Stimulated activated naive CD8-positive, alpha-beta T cell treated with anti-CD3 and anti-CD28 coated beads, Interleukin-15, Interleukin-2, amounts not matched to agents 100 ng/mL and 50 ng/mL, for 24 hours (primary cell): ENCODE measurements at regions not wholly inside any gene's neighbourhood (a gene's known extent, or its start where the extent isn't known, plus 50 kb on each side); places are given as distances from the start of the nearest gene placed in this dataset.
"Not testable (repeated sequence)": the region's sequence is repeated elsewhere in the genome, so short reads cannot be mapped to it uniquely, and the experiment has no call there.

Source experiments
- H3K27ac Mint-ChIP-seq: one replicate; pipeline ENCODE4 v1.8.0; 2021; ENCODE audit warnings: mild to moderate bottlenecking, mixed read lengths
- H3K27me3 Mint-ChIP-seq: one replicate; pipeline ENCODE4 v1.8.0; 2021; ENCODE audit warnings: mixed read lengths
- H3K36me3 Mint-ChIP-seq: one replicate; pipeline ENCODE4 v1.8.0; 2021; ENCODE audit warnings: low read depth, mixed read lengths
- H3K4me1 Mint-ChIP-seq: one replicate; pipeline ENCODE4 v1.8.0; 2021; ENCODE audit warnings: low read depth, mixed read lengths
- H3K4me3 Mint-ChIP-seq: one replicate; pipeline ENCODE4 v1.8.0; 2021; ENCODE audit warnings: mild to moderate bottlenecking, mixed read lengths
- H3K9me3 Mint-ChIP-seq: one replicate; pipeline ENCODE4 v1.8.0; 2021; ENCODE audit warnings: mixed read lengths

- Mint-ChIP-seq H3K27ac (no peak overlapping the region), H3K9me3 (peaks cover 7% of the 10 kb centered on the region), H3K27me3 (no peaks in the 10 kb centered on the region), H3K4me3 (no peak overlapping the region), H3K4me1 (peaks cover 5% of the 10 kb centered on the region), H3K36me3 (peaks cover 9% of the 10 kb centered on the region)
Observed at GRCh38 chr2:144020047-144020446, 499.9 kb downstream of the ZEB2 start.

GRCh38 chr2:144015655-144016245 lies 504.2 kb downstream of the ZEB2 start:
- no peak overlapping the region for H3K4me3 Mint-ChIP-seq
- H3K4me1 Mint-ChIP-seq, result peaks cover 12% of the 10 kb centered on the region

GRCh38 chr2:144015036-144015435 lies 504.9 kb downstream of the ZEB2 start:
- H3K27ac Mint-ChIP-seq, result no peak overlapping the region

More at GRCh38 chr2:144015655-144016245, 504.2 kb downstream of the ZEB2 start:
- Mint-ChIP-seq H3K9me3 (no peaks in the 10 kb centered on the region), H3K36me3 (peaks cover 3% of the 10 kb centered on the region), H3K27me3 (no peaks in the 10 kb centered on the region), H3K27ac (no peak overlapping the region)

GRCh38 chr2:144014103-144014502 lies 505.8 kb downstream of the ZEB2 start:
- H3K36me3 Mint-ChIP-seq, result peaks cover 3% of the 10 kb centered on the region
- H3K9me3 Mint-ChIP-seq, result no peaks in the 10 kb centered on the region
- H3K27ac Mint-ChIP-seq, result no peak overlapping the region
- peaks cover 12% of the 10 kb centered on the region for H3K4me1 Mint-ChIP-seq
- H3K4me3 Mint-ChIP-seq, result no peak overlapping the region
- no peaks in the 10 kb centered on the region for H3K27me3 Mint-ChIP-seq

More at GRCh38 chr2:144015036-144015435, 504.9 kb downstream of the ZEB2 start:
- H3K4me3 Mint-ChIP-seq, result no peak overlapping the region
- peaks cover 3% of the 10 kb centered on the region for H3K36me3 Mint-ChIP-seq
- no peaks in the 10 kb centered on the region for H3K27me3 Mint-ChIP-seq
- H3K9me3 Mint-ChIP-seq, result no peaks in the 10 kb centered on the region
- peaks cover 12% of the 10 kb centered on the region for H3K4me1 Mint-ChIP-seq

GRCh38 chr2:144012304-144012703 lies 507.6 kb downstream of the ZEB2 start:
- peaks cover 17% of the 10 kb centered on the region for H3K36me3 Mint-ChIP-seq
- H3K27me3 Mint-ChIP-seq, result no peaks in the 10 kb centered on the region
- H3K4me3 Mint-ChIP-seq, result no peak overlapping the region
- no peak overlapping the region for H3K27ac Mint-ChIP-seq
- H3K9me3 Mint-ChIP-seq, result no peaks in the 10 kb centered on the region
- peaks cover 12% of the 10 kb centered on the region for H3K4me1 Mint-ChIP-seq

- peaks cover 24% of the 10 kb centered on the region for H3K36me3 Mint-ChIP-seq
- peaks cover 12% of the 10 kb centered on the region for H3K4me1 Mint-ChIP-seq
- H3K4me3 Mint-ChIP-seq, result no peak overlapping the region
- H3K27me3 Mint-ChIP-seq, result no peaks in the 10 kb centered on the region
- H3K9me3 Mint-ChIP-seq, result no peaks in the 10 kb centered on the region
- no peak overlapping the region for H3K27ac Mint-ChIP-seq
Observed at GRCh38 chr2:144011553-144011952, 508.4 kb downstream of the ZEB2 start.

DNA sequence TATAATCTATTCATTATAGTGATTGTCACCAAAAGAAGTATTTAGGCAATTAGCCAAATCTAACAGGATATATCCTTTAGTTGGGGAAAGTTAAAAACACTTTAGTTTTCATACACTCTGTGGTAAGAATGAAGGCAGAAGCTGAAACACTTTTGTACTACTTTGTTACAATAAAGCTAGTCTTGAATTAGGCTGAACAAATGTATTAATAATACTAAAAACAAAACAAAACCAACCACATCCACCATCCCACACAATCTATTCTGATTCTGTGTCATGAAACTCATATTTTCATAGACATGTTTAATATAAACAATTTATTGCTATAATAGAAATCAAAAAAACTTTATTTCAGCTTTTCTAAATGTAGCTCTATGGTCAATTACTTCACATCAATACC lies 508.8 kb downstream of the ZEB2 start:
- Mint-ChIP-seq H3K4me1 (peaks cover 12% of the 10 kb centered on the region), H3K27ac (no peak overlapping the region), H3K36me3 (peaks cover 26% of the 10 kb centered on the region), H3K4me3 (no peak overlapping the region), H3K27me3 (no peaks in the 10 kb centered on the region), H3K9me3 (no peaks in the 10 kb centered on the region)

DNA sequence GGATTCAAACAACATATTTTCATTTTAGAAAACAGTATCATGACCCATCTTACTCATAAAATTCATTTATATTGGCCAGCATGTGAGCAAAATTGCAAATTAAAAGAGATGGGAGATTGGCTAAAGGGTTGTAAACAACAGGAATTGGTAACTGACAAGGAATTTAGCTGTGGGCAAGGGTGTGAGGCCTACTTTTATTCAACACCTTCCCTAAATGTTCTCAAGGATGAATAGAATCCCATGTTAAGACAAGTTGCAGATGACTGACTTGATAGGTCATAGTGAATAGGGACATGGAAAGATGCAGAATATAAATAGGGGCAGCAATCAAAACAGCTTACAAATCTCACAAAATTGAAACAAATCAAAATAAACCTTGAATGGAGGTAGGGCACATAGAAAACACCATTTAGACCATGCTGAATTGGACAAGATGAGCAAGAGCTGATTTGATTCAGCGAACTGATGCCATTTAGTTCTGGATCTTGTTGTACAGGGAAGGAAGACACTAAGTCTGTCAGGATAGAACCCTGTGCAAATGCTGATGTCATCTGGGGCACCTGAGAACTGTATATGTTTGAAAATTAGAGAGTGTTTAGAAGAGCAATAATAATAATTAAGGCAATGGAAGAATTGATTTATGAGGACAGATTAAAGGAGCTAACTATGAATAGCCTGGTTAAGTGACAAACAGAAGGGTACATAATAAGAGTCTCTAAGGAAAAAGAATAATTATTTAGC lies 509.7 kb downstream of the ZEB2 start:
- peaks cover 31% of the 10 kb centered on the region for H3K36me3 Mint-ChIP-seq
- H3K9me3 Mint-ChIP-seq, result no peaks in the 10 kb centered on the region
- no peak overlapping the region for H3K4me3 Mint-ChIP-seq
- no peak overlapping the region for H3K27ac Mint-ChIP-seq
- no peaks in the 10 kb centered on the region for H3K27me3 Mint-ChIP-seq
- H3K4me1 Mint-ChIP-seq, result peaks cover 9% of the 10 kb centered on the region

DNA sequence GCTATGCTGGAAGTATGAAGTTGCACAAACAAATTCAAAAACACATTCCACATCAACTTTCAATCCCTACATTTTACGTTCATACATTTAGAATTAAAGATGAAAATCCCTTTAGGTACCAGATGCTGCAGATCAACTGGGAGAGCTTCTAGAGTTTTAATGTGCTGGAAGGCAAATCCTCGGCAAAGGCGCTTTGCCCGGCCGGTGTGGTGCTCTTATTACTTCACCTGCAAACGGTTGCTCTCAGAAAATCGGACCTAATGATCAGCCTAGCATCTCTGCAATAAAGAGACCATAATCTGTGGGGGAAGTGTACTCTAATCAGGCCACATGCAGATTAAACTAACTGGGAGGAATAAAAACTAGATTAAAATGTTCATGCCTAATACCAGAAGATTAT lies 513.8 kb downstream of the ZEB2 start:
- Mint-ChIP-seq H3K36me3 (peaks cover 36% of the 10 kb centered on the region), H3K27me3 (no peaks in the 10 kb centered on the region), H3K27ac (no peak overlapping the region), H3K4me1 (no peaks in the 10 kb centered on the region), H3K4me3 (no peak overlapping the region), H3K9me3 (no peaks in the 10 kb centered on the region)

GRCh38 chr2:144004742-144005141 lies 515.2 kb downstream of the ZEB2 start:
- Mint-ChIP-seq H3K4me3 (no peak overlapping the region), H3K9me3 (no peaks in the 10 kb centered on the region), H3K36me3 (peaks cover 36% of the 10 kb centered on the region), H3K27ac (no peak overlapping the region), H3K4me1 (no peaks in the 10 kb centered on the region), H3K27me3 (no peaks in the 10 kb centered on the region)

GRCh38 chr2:144003460-144004075 lies 516.4 kb downstream of the ZEB2 start:
- Mint-ChIP-seq H3K4me3 (no peak overlapping the region), H3K27me3 (no peaks in the 10 kb centered on the region), H3K36me3 (peaks cover 33% of the 10 kb centered on the region), H3K9me3 (no peaks in the 10 kb centered on the region), H3K27ac (no peak overlapping the region), H3K4me1 (no peaks in the 10 kb centered on the region)

DNA sequence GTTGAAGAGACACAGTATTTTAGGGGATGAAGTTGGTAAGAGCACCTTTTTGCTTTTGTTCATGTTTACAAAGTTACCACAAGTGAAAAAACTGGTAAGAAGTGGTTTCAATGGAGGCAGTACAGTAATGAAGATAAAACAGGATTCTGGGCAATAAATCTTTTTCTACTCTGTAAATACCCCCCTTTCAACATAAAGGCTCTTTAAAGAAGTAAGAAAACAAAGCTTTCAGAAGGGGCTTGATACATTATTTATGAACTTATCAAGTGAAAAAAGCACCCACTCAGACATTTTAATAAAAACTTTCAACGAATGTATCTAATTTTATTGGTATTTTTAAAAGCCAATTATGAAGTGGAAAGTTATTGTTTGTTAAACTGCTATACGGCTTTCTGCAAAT lies 522.9 kb downstream of the ZEB2 start:
- Mint-ChIP-seq H3K4me3 (no peak overlapping the region), H3K4me1 (peaks cover 5% of the 10 kb centered on the region), H3K36me3 (no peaks in the 10 kb centered on the region), H3K9me3 (no peaks in the 10 kb centered on the region), H3K27ac (no peak overlapping the region), H3K27me3 (no peaks in the 10 kb centered on the region)

DNA sequence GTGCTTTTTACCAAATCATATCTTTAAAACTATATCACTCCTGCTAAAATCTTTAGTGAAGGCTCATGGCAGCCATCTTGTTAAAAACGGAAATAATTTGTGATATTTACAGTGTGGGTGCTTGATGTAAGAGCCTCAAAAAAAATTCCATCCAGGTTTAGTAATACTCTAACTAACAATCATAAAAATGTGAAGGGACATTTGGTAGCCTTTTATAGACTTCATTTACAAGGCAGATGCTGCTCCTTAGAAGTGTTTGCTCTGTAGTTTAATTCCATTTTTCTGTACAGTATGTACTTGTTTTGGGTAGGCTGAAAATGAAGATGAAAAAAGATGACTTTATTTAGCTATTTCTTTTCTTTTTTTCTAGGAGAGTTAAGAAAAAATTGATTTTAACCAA lies 525.0 kb downstream of the ZEB2 start:
- Mint-ChIP-seq H3K4me1 (peaks cover 5% of the 10 kb centered on the region), H3K36me3 (peaks cover 9% of the 10 kb centered on the region), H3K9me3 (no peaks in the 10 kb centered on the region), H3K27ac (no peak overlapping the region), H3K27me3 (no peaks in the 10 kb centered on the region), H3K4me3 (no peak overlapping the region)

- not testable (repeated sequence) for H3K4me1 Mint-ChIP-seq, H3K4me3 Mint-ChIP-seq, H3K9me3 Mint-ChIP-seq, H3K27ac Mint-ChIP-seq, H3K27me3 Mint-ChIP-seq
- H3K36me3 Mint-ChIP-seq, result peaks cover 14% of the 10 kb centered on the region
Observed at GRCh38 chr2:143991596-143991995, 528.3 kb downstream of the ZEB2 start.

- H3K36me3 Mint-ChIP-seq, result peaks cover 19% of the 10 kb centered on the region
- no peak overlapping the region for H3K27ac Mint-ChIP-seq
- no peaks in the 10 kb centered on the region for H3K27me3 Mint-ChIP-seq
- H3K4me1 Mint-ChIP-seq, result peaks cover 4% of the 10 kb centered on the region
- H3K9me3 Mint-ChIP-seq, result no peaks in the 10 kb centered on the region
- no peak overlapping the region for H3K4me3 Mint-ChIP-seq
Observed at GRCh38 chr2:143988082-143988481, 531.8 kb downstream of the ZEB2 start.
